ENCODE measurements at regions not wholly inside any gene's neighbourhood (a gene's known extent, or its start where the extent isn't known, plus 50 kb on each side); places are given as distances from the start of the nearest gene placed in this dataset.

- no peak for TF ChIP-seq POLR2A (IDR thresholded peaks at IDR 0.05; ENCODE audit: low read length)
- TF ChIP-seq GATA1 (IDR thresholded peaks at IDR 0.05; ENCODE audit: low read depth, low read length): no peak
Observed at GRCh38 chr2:228681979-228682378, 500.5 kb upstream of the SPHKAP start.
